Osteocyte (in vitro differentiated cells): ENCODE measurements at regions not wholly inside any gene's neighbourhood (a gene's known extent, or its start where the extent isn't known, plus 50 kb on each side); places are given as distances from the start of the nearest gene placed in this dataset.
"Not testable (repeated sequence)": the region's sequence is repeated elsewhere in the genome, so short reads cannot be mapped to it uniquely, and the experiment has no call there.

Experiments used
- DNase-seq: peaks from one replicate; pipeline ENCODE4 v3.0.0; 2021; ENCODE audit warnings: mixed read lengths; ENCODE audit not compliant: unreplicated experiment; ENCODE audit errors: extremely low spot score
- H3K27ac Mint-ChIP-seq: one replicate; pipeline ENCODE4 v1.8.0; 2021; ENCODE audit warnings: mild to moderate bottlenecking, mixed read lengths; ENCODE audit not compliant: unreplicated experiment
- H3K27me3 Mint-ChIP-seq: one replicate; pipeline ENCODE4 v1.8.0; 2021; ENCODE audit warnings: mixed read lengths; ENCODE audit not compliant: unreplicated experiment
- H3K36me3 Mint-ChIP-seq: one replicate; pipeline ENCODE4 v1.8.0; 2021; ENCODE audit warnings: mixed read lengths; ENCODE audit not compliant: unreplicated experiment
- H3K4me1 Mint-ChIP-seq: one replicate; pipeline ENCODE4 v1.8.0; 2021; ENCODE audit warnings: mixed read lengths; ENCODE audit not compliant: unreplicated experiment
- H3K4me3 Mint-ChIP-seq: one replicate; pipeline ENCODE4 v1.8.0; 2021; ENCODE audit warnings: mild to moderate bottlenecking, moderate library complexity, mixed read lengths; ENCODE audit not compliant: unreplicated experiment
- H3K9me3 Mint-ChIP-seq: one replicate; pipeline ENCODE4 v1.8.0; 2021; ENCODE audit warnings: mixed read lengths; ENCODE audit not compliant: unreplicated experiment
- TF ChIP-seq, protein P1 (sequence below): fragments of 200-600 bp; sonication (generic); IDR thresholded peaks from 2 replicates; pipeline ENCODE4 v1.5.0; 2021; ENCODE audit warnings: antibody characterized with exemption, mild to moderate bottlenecking, moderate library complexity

DNA sequence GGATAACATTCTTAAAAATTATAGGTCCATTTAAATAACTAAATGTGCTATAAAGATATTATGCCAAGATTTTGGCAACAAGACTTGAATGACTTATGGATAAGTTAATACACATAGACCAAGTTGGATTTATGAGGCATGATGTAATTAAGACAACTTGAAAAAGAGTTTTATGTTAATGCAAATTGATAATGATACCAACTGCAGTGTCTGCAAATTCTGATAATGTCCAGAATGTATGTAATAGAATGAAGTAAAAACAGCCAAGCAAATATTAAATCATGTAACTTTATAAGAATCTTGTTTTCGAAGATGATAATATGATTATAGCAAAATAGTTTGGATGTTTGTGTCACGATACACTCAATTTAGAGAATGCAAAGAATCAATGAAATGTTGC, 868.3 kb downstream of the DNAJB9 start:
- no peaks in the 10 kb centered on the region for H3K4me1 Mint-ChIP-seq
- peaks cover 2% of the 10 kb centered on the region for H3K27me3 Mint-ChIP-seq
- H3K27ac Mint-ChIP-seq: no peak overlapping the region
- H3K9me3 Mint-ChIP-seq: no peaks in the 10 kb centered on the region
- DNase-seq: no peak
- H3K4me3 Mint-ChIP-seq: no peak overlapping the region
- H3K36me3 Mint-ChIP-seq: no peaks in the 10 kb centered on the region
- TF ChIP-seq, protein P1, sequence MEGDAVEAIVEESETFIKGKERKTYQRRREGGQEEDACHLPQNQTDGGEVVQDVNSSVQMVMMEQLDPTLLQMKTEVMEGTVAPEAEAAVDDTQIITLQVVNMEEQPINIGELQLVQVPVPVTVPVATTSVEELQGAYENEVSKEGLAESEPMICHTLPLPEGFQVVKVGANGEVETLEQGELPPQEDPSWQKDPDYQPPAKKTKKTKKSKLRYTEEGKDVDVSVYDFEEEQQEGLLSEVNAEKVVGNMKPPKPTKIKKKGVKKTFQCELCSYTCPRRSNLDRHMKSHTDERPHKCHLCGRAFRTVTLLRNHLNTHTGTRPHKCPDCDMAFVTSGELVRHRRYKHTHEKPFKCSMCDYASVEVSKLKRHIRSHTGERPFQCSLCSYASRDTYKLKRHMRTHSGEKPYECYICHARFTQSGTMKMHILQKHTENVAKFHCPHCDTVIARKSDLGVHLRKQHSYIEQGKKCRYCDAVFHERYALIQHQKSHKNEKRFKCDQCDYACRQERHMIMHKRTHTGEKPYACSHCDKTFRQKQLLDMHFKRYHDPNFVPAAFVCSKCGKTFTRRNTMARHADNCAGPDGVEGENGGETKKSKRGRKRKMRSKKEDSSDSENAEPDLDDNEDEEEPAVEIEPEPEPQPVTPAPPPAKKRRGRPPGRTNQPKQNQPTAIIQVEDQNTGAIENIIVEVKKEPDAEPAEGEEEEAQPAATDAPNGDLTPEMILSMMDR: no peak

GRCh38 chr7:109449760-109450159, 880.1 kb downstream of the DNAJB9 start:
- H3K9me3 Mint-ChIP-seq: peaks cover 17% of the 10 kb centered on the region
- no peaks in the 10 kb centered on the region for H3K27me3 Mint-ChIP-seq
- H3K4me3 Mint-ChIP-seq: no peak overlapping the region
- TF ChIP-seq, protein P1: no peak
- DNase-seq: no peak
- no peaks in the 10 kb centered on the region for H3K4me1 Mint-ChIP-seq
- no peak overlapping the region for H3K27ac Mint-ChIP-seq
- no peaks in the 10 kb centered on the region for H3K36me3 Mint-ChIP-seq

DNA sequence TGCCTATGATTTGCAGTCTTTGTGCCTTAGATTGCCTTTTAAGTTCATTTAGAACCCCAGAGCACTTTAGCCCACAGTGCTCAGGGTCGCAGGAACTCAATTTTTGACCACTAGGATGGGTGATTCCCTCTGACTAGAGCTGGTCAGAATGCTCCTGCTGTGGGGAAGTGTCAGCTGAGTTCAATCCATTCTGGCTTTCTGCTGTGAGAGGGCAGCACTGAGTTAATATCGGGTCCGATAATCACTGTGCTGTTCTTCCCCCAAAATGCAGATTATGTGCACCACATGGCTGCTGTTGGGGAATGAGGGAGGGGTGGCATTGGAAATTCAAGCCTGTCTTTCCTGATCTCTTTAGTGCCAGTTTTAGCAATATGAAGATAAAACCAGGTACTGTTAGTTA, 886.4 kb downstream of the DNAJB9 start:
- no peaks in the 10 kb centered on the region for H3K27me3 Mint-ChIP-seq
- no peak overlapping the region for H3K27ac Mint-ChIP-seq
- peaks cover 17% of the 10 kb centered on the region for H3K9me3 Mint-ChIP-seq
- no peaks in the 10 kb centered on the region for H3K36me3 Mint-ChIP-seq
- H3K4me1 Mint-ChIP-seq: no peaks in the 10 kb centered on the region
- TF ChIP-seq, protein P1: no peak
- DNase-seq: no peak
- H3K4me3 Mint-ChIP-seq: no peak overlapping the region

GRCh38 chr7:109460296-109460695, 890.6 kb downstream of the DNAJB9 start:
- H3K27ac Mint-ChIP-seq: no peak overlapping the region
- peaks cover 3% of the 10 kb centered on the region for H3K27me3 Mint-ChIP-seq
- no peak for DNase-seq
- TF ChIP-seq, protein P1: no peak
- H3K4me1 Mint-ChIP-seq: no peaks in the 10 kb centered on the region
- no peaks in the 10 kb centered on the region for H3K9me3 Mint-ChIP-seq
- H3K36me3 Mint-ChIP-seq: no peaks in the 10 kb centered on the region
- no peak overlapping the region for H3K4me3 Mint-ChIP-seq

DNA sequence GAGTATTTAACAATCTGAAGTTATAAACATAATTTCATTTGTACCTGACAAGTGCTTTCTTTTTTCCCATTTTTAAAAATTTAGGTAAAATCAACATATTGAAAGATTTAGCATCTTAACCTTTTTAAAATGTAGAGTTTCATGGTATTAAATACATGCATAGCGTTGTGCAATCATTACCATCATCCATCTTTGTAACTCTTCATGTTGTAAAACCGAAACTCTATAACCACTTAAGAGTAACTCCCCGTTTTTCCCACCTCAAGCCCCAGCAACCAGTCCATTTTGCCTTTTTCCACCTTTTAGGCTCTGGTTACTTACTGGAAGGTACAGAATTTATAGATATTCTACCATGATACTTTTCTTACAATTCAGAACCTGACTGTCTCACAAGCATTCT, 892.5 kb downstream of the DNAJB9 start:
- no peak overlapping the region for H3K27ac Mint-ChIP-seq
- DNase-seq: no peak
- H3K27me3 Mint-ChIP-seq: peaks cover 3% of the 10 kb centered on the region
- TF ChIP-seq, protein P1: no peak
- no peaks in the 10 kb centered on the region for H3K4me1 Mint-ChIP-seq
- H3K9me3 Mint-ChIP-seq: no peaks in the 10 kb centered on the region
- H3K4me3 Mint-ChIP-seq: no peak overlapping the region
- no peaks in the 10 kb centered on the region for H3K36me3 Mint-ChIP-seq

GRCh38 chr7:109467729-109468128, 898.1 kb downstream of the DNAJB9 start:
- H3K4me3 Mint-ChIP-seq, H3K27ac Mint-ChIP-seq, H3K9me3 Mint-ChIP-seq, H3K27me3 Mint-ChIP-seq, DNase-seq, H3K36me3 Mint-ChIP-seq, H3K4me1 Mint-ChIP-seq: not testable (repeated sequence)
